Thoracic aorta (tissue), 2 donors: ENCODE measurements at regions not wholly inside any gene's neighbourhood (a gene's known extent, or its start where the extent isn't known, plus 50 kb on each side); places are given as distances from the start of the nearest gene placed in this dataset.

Experiments used
- ATAC-seq: fragments of 150-250 bp; one replicate; pipeline ENCODE4 v1.8.0; 2017; ENCODE audit warnings: low read depth; ENCODE audit not compliant: insufficient number of reproducible peaks, low FRiP score
- DNase-seq: peaks from one replicate; pipeline ENCODE4 v3.0.0-alpha.2; 2020; ENCODE audit warnings: low spot score
- H3K27ac ChIP-seq, 2 donors: fragments of 200-600 bp; sonication (generic); 1 replicate in 1 of 2; 2 replicates in 1 of 2; pipeline ENCODE4 v1.5.1; 2016; ENCODE audit warnings: mild to moderate bottlenecking in 2 of 2, moderate library complexity in 2 of 2
- H3K27me3 ChIP-seq: fragments of 200-600 bp; sonication (generic); replicated peaks from 2 replicates; pipeline ENCODE4 v1.6.0; 2016; ENCODE audit warnings: mild to moderate bottlenecking; ENCODE audit not compliant: insufficient read depth
- H3K36me3 ChIP-seq: fragments of 200-600 bp; sonication (generic); one replicate; pipeline ENCODE4 v1.5.1; 2016
- H3K4me1 ChIP-seq, 2 donors: fragments of 200-600 bp; sonication (generic); 1 replicate in 1 of 2; 2 replicates in 1 of 2; pipeline versions ENCODE4 v1.5.1 to v1.6.0; 2016; ENCODE audit warnings: low read depth in 2 of 2, mild to moderate bottlenecking in 1 of 2; ENCODE audit not compliant: control insufficient read depth in 1 of 2
- H3K4me3 ChIP-seq: fragments of 200-600 bp; sonication (generic); 2 replicates; pipeline ENCODE4 v1.5.1; 2016; ENCODE audit warnings: mild to moderate bottlenecking
- H3K9me3 ChIP-seq: fragments of 200-600 bp; sonication (generic); 2 replicates; pipeline ENCODE4 v1.5.1; 2016
- CTCF ChIP-seq: fragments of 200-600 bp; sonication (generic); IDR thresholded peaks from one replicate; pipeline ENCODE4 v1.5.1; 2019; ENCODE audit warnings: antibody characterized with exemption

DNA sequence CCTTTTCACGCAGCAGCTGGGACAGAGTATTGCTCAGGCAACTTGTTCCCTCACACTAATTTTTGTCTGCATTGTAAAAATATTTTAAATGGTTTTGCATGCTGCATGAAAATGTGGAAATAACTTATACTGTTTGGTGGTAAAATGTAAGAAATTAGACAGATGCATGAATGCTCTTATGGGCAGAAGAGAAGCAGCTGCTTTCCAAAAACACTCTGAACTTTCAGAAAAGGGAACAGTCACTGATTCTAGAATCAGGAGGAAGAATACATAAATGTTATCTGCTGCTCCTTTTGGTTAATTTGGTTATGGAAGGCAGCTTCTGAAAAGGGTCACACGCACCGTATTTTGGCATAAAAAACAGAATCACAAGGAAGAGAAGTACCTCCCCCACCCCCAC, 87.0 kb upstream of the RUNX1 start:
- H3K27ac ChIP-seq: no peak overlapping the region
- TF ChIP-seq CTCF: no peak
- no peaks in the 10 kb centered on the region for H3K27me3 ChIP-seq
- DNase-seq (no peak), ATAC-seq (no peak)
- no peaks in the 10 kb centered on the region for H3K4me1 ChIP-seq
- H3K4me3 ChIP-seq: no peak overlapping the region
- H3K9me3 ChIP-seq: no peaks in the 10 kb centered on the region
- no peaks in the 10 kb centered on the region for H3K36me3 ChIP-seq

- Histone ChIP-seq H3K27ac (no peak overlapping the region), H3K36me3 (no peaks in the 10 kb centered on the region), H3K27me3 (no peaks in the 10 kb centered on the region), H3K9me3 (no peaks in the 10 kb centered on the region), H3K4me3 (no peak overlapping the region), H3K4me1 (no peaks in the 10 kb centered on the region)
- TF ChIP-seq CTCF: no peak
- ATAC-seq: no peak
- no peak for DNase-seq
These were observed 86.4 kb upstream of the RUNX1 start for GRCh38 chr21:35135481-35135880.

- no peak overlapping the region for H3K27ac ChIP-seq
- no peak for DNase-seq
- H3K4me3 ChIP-seq: no peak overlapping the region
- no peaks in the 10 kb centered on the region for H3K36me3 ChIP-seq
- H3K9me3 ChIP-seq: no peaks in the 10 kb centered on the region
- no peak for TF ChIP-seq CTCF
- no peaks in the 10 kb centered on the region for H3K4me1 ChIP-seq
- no peak for ATAC-seq
- H3K27me3 ChIP-seq: no peaks in the 10 kb centered on the region
These were observed 85.2 kb upstream of the RUNX1 start for GRCh38 chr21:35134309-35134708.

DNA sequence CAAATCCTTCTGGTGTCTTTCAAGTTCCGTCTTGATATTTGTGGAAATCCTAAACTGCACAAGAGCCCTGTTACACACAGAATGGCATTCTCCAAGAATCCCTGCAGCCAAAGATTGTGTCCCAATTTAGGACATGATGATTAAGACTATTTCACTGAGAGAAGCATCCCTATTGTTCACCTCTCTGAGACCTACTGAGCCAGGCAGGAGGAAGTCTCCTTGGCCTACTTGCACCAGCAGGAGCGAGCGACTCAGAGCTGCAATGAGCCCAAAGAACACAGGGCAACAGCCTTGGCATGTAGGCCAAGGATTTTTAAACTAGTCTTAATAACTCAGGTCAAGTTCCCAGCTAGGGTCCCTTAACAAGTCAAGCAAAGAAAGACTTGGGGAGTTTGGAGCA, 79.4 kb upstream of the RUNX1 start:
- no peak for ATAC-seq
- TF ChIP-seq CTCF: no peak

GRCh38 chr21:35127851-35128250, 78.7 kb upstream of the RUNX1 start:
- Histone ChIP-seq H3K9me3 (no peaks in the 10 kb centered on the region), H3K27ac (no peak overlapping the region), H3K36me3 (no peaks in the 10 kb centered on the region), H3K27me3 (no peaks in the 10 kb centered on the region), H3K4me1 (no peaks in the 10 kb centered on the region), H3K4me3 (no peak overlapping the region)
- DNase-seq (no peak), ATAC-seq (no peak)
- TF ChIP-seq CTCF: no peak

More for the DNA sequence above, 79.4 kb upstream of the RUNX1 start:
- Histone ChIP-seq H3K4me3 (no peak overlapping the region), H3K4me1 (no peaks in the 10 kb centered on the region), H3K36me3 (no peaks in the 10 kb centered on the region), H3K9me3 (no peaks in the 10 kb centered on the region), H3K27ac (no peak overlapping the region), H3K27me3 (no peaks in the 10 kb centered on the region)
- no peak for DNase-seq
